ENCODE measurements at regions not wholly inside any gene's neighbourhood (a gene's known extent, or its start where the extent isn't known, plus 50 kb on each side); places are given as distances from the start of the nearest gene placed in this dataset.

GRCh38 chr5:179422908-179423481 is 77.7 kb upstream of the ADAMTS2 start:
- no peak for DNase-seq

- DNase-seq: peak; percentile 86
Measured at GRCh38 chr5:179422213-179422855, 77.1 kb upstream of the ADAMTS2 start.

- DNase-seq: no peak
Measured at GRCh38 chr5:179421144-179421901, 76.1 kb upstream of the ADAMTS2 start.

GRCh38 chr5:179420476-179420875 is 75.2 kb upstream of the ADAMTS2 start:
- DNase-seq: no peak

- DNase-seq: no peak
Measured at GRCh38 chr5:179418972-179419371, 73.7 kb upstream of the ADAMTS2 start.

- no peak for DNase-seq
Measured at GRCh38 chr5:179417696-179418095, 72.4 kb upstream of the ADAMTS2 start.

GRCh38 chr5:179417016-179417415 is 71.8 kb upstream of the ADAMTS2 start:
- DNase-seq: no peak

- DNase-seq: no peak
Measured at GRCh38 chr5:179416114-179416822, 71.0 kb upstream of the ADAMTS2 start.

GRCh38 chr5:179415291-179416060 is 70.2 kb upstream of the ADAMTS2 start:
- no peak for DNase-seq

GRCh38 chr5:179414459-179415261 is 69.4 kb upstream of the ADAMTS2 start:
- no peak for DNase-seq

GRCh38 chr5:179413711-179414458 is 68.6 kb upstream of the ADAMTS2 start:
- DNase-seq: no peak

- no peak for DNase-seq
Measured at GRCh38 chr5:179413086-179413690, 67.9 kb upstream of the ADAMTS2 start.

- DNase-seq: no peak
Measured at GRCh38 chr5:179411161-179411841, 66.0 kb upstream of the ADAMTS2 start.

- DNase-seq: no peak
Measured at GRCh38 chr5:179410291-179411160, 65.3 kb upstream of the ADAMTS2 start.

GRCh38 chr5:179409806-179410205 is 64.5 kb upstream of the ADAMTS2 start:
- DNase-seq: no peak

GRCh38 chr5:179408611-179409010 is 63.4 kb upstream of the ADAMTS2 start:
- peak; percentile 53 for DNase-seq

- no peak for DNase-seq
Measured at GRCh38 chr5:179407191-179408175, 62.2 kb upstream of the ADAMTS2 start.

All from NCI-H82 (cell line).